ENCODE measurements at regions not wholly inside any gene's neighbourhood (a gene's known extent, or its start where the extent isn't known, plus 50 kb on each side); places are given as distances from the start of the nearest gene placed in this dataset.

DNA sequence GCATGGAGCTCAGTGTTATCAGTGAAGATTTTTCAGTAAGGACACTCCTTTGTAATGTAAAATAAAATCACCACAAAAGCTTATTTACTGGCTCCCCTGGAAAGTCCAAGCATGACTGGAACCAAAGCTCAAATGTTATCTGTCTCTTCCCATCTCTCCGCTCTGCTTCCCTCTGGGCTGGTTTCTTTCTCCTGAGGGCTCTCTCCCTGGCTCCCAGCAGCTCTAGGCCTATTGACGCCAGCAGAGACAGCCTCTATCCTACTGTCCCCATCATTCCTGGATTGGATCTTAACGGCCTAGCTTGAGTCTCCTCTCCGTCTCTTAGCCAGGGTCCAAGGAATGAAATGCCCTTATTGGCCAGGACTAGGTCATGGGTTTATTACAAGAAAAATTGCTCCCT is 86.1 kb downstream of the TMEM167A start:
- H3K36me3 ChIP-seq (ENCODE audit: control insufficient read depth in 4 of 4, insufficient read depth in 3 of 4, low read depth in 1 of 4, low read length in 3 of 4), result no peaks in the 10 kb centered on the region
- H3K27me3 ChIP-seq (ENCODE audit: control insufficient read depth in 4 of 4, insufficient read depth in 4 of 4, low read length in 3 of 4), result no peaks in the 10 kb centered on the region
- no peak for DNase-seq (ENCODE audit: low spot score)
- H3K9ac ChIP-seq (ENCODE audit: low read depth in 1 of 2, low read length in 2 of 2), result no peak overlapping the region
- peaks cover 0 to 6% (median 0%) of the 10 kb centered on the region in 4 donors for H3K9me3 ChIP-seq (ENCODE audit: control insufficient read depth in 4 of 4, low read length in 3 of 4)
- no peaks in the 10 kb centered on the region for H3K4me1 ChIP-seq (ENCODE audit: control insufficient read depth in 4 of 4, insufficient read depth in 4 of 4, low read length in 3 of 4)
- H3K27ac ChIP-seq (ENCODE audit: low read depth in 1 of 2, low read length in 2 of 2), result no peak overlapping the region
- no peak overlapping the region for H3K4me3 ChIP-seq (ENCODE audit: low read depth in 1 of 3, low read length in 3 of 3)
- 85% methylated on average over 4 of the region's 4 CpGs for whole genome bisulfite sequencing
- TF ChIP-seq MAX (IDR thresholded peaks at IDR 0.05) (no peak), EGR1 (IDR thresholded peaks at IDR 0.05; ENCODE audit: low read depth in 2 of 2) (no peak), FOXA1 (IDR thresholded peaks at IDR 0.05) (no peak), SP1 (IDR thresholded peaks at IDR 0.05) (no peak), JUND (IDR thresholded peaks at IDR 0.05) (no peak), GABPA (IDR thresholded peaks at IDR 0.05 in 1 of 2, conservative IDR thresholded peaks at IDR 0.05 in 1 of 2) (no peak), HNF4A (conservative IDR thresholded peaks at IDR 0.05) (no peak), RAD21 (IDR thresholded peaks at IDR 0.05) (no peak), NR2F2 (IDR thresholded peaks at IDR 0.05) (no peak), YY1 (IDR thresholded peaks at IDR 0.05) (no peak), CTCF (IDR thresholded peaks at IDR 0.05; ENCODE audit: low read depth, low read length, missing input control) (no peak), RXRA (IDR thresholded peaks at IDR 0.05) (no peak), ZBTB33 (IDR thresholded peaks at IDR 0.05) (no peak), TAF1 (conservative IDR thresholded peaks at IDR 0.05) (no peak), HNF4G (IDR thresholded peaks at IDR 0.05) (no peak), ATF3 (IDR thresholded peaks at IDR 0.05) (no peak), REST (IDR thresholded peaks at IDR 0.05) (no peak), FOXA2 (IDR thresholded peaks at IDR 0.05) (no peak)
